LNCAP (cell line): ENCODE measurements at regions not wholly inside any gene's neighbourhood (a gene's known extent, or its start where the extent isn't known, plus 50 kb on each side); places are given as distances from the start of the nearest gene placed in this dataset.

ENCODE experiments used
- CTCF ChIP-seq: fragments of 450-650 bp; IDR thresholded peaks from 2 replicates; pipeline ENCODE4 v1.5.1; 2017; ENCODE audit warnings: mild to moderate bottlenecking

DNA sequence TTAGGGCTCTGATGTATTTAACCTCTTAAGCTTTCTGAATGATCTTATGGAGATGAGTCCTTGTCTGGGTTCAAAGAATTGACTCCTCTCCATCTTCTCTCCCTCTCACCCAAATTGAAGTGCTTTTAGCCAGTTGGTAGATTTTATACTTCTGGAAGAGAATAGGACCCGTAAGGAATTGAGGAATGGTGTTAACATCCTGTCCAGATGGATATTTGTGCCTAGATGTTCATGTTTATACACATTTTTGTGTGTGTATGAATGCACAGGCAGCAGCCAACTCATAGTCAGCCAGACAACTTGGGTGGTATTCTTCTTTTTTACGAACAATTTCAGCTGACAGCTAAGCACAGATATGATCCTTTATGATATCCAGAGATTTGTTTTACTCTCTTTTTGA, 449.6 kb upstream of the RGS6 start:
- no peak for TF ChIP-seq CTCF

DNA sequence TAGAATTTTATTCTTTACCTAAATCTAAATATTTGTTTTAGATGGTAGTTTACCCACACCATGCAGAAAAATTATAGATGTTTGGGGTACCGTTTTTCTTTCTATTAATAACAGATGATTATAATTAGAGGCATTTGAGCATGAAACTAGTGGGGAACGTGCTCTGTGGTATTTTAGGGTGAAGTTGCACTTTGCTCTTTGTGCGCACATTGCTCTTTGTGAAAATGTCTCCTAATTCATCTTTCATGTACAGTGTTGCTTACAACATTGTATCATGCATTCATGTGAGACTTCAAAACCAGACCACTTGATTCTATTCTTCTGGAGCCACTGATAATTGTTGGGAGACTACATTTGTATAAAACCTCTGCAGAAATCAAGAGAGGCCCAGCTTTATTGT, 449.1 kb upstream of the RGS6 start:
- TF ChIP-seq CTCF: no peak

- TF ChIP-seq CTCF: no peak
Observed at GRCh38 chr14:71485833-71486232, 446.4 kb upstream of the RGS6 start.

DNA sequence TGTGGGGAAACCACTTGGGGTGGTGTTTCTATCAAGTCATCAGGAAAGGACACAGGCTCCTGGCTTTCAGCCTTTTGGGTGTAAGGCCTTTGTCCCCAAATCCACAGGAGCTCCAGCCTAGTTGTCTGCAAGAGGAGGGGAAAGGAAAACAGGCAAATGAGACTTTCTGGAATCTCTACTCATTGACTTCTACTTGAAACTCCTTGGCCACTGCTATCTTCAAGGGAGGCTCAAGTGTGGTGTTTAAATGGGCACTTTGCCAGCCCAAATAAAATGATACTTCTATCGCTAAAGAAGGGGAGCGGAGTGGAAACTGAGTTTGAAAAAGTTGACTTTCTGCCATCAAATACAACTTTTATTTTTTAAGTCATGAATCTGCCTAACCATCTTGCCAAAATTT, 445.9 kb upstream of the RGS6 start:
- TF ChIP-seq CTCF: no peak

DNA sequence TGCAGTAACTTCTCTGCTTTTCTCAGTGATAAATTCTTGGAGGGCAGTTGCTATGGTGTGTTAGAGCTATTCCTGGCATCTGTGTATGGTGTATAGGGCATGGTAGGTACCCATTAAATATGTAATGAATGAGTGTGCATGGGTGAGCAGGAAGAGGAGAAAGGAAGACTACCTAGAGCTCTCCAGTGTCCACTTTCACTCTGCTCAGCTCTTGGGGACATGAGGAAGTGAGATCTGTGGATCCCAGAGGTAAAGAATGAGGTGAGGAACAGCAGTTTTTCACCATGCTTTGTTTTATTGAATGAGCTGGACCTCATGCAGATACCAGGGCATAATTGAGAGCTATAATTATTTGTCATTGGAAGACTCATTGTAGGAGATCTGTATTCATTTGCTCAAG, 444.8 kb upstream of the RGS6 start:
- no peak for TF ChIP-seq CTCF

GRCh38 chr14:71487941-71488340, 444.3 kb upstream of the RGS6 start:
- TF ChIP-seq CTCF: no peak

- no peak for TF ChIP-seq CTCF
Observed at GRCh38 chr14:71488703-71489191, 443.5 kb upstream of the RGS6 start.

DNA sequence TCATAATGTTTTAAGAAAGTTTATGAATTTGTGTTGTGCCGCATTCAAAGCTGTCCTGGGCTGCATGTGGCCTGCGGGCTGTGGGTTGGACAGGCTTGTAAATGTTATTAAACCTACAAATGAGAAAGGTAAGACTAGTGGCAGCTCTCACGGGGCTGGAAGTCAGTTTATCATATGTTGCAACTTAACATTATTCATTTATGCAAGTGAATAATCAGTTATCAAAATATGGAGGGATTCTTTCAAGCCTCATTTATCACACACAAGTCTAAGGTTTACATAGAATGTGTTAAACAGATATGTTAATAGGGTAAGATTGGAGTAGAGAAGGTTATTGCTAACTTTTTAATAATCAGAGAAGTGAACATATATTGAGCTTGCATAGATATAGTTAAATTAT, 442.5 kb upstream of the RGS6 start:
- no peak for TF ChIP-seq CTCF
